ENCODE measurements at regions not wholly inside any gene's neighbourhood (a gene's known extent, or its start where the extent isn't known, plus 50 kb on each side); places are given as distances from the start of the nearest gene placed in this dataset.
"Not testable (repeated sequence)": the region's sequence is repeated elsewhere in the genome, so short reads cannot be mapped to it uniquely, and the experiment has no call there.

DNA sequence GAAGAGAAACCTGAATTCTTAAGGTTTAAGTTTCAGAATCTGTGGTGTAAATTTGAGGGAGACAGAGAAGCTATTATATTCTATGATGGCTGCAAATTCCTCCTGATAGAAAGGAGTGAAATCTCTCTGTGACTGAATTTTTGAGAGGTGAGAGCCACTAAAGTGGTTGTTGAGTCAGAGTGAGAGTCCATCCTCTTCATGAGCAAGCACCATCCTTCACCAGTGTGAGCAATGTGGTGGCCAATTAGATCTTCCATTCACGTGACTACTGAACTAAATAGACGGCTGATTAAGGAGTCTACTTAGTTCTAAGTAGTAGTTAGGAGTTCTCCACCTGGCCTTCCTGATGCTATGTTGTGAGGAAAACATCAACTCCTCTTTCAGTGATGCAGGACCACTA lies 147.8 kb upstream of the CCNH start:
- Mint-ChIP-seq H3K36me3 (ENCODE audit: low read depth) (no peaks in the 10 kb centered on the region), H3K9me3 (peaks cover 4% of the 10 kb centered on the region), H3K27me3 (peaks cover 7% of the 10 kb centered on the region), H3K4me1 (ENCODE audit: low read depth) (no peaks in the 10 kb centered on the region), H3K4me3 (no peak overlapping the region), H3K27ac (no peak overlapping the region)

DNA sequence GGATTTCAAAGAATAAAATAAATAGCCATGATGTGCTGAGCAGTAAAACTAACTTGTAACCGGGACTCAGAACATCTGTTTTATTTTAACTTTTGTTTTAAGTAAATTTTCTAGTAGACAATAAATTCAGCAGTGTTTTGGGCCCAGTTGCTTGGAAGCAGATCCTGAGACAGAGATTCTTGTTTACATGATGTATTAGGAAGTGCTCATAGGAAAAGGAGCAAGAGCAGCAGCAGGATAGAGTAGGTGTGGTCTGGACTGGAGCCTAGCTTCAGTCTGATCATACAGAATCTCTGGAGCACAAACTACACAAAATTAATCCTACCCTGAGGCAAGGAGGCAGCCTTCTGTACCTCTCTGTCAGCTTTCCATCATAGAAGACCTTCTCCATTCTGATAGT lies 139.2 kb upstream of the CCNH start:
- Mint-ChIP-seq H3K4me3 (no peak overlapping the region), H3K4me1 (ENCODE audit: low read depth) (no peaks in the 10 kb centered on the region), H3K36me3 (ENCODE audit: low read depth) (no peaks in the 10 kb centered on the region), H3K27me3 (peaks cover 4% of the 10 kb centered on the region), H3K27ac (no peak overlapping the region), H3K9me3 (peaks cover 4% of the 10 kb centered on the region)

DNA sequence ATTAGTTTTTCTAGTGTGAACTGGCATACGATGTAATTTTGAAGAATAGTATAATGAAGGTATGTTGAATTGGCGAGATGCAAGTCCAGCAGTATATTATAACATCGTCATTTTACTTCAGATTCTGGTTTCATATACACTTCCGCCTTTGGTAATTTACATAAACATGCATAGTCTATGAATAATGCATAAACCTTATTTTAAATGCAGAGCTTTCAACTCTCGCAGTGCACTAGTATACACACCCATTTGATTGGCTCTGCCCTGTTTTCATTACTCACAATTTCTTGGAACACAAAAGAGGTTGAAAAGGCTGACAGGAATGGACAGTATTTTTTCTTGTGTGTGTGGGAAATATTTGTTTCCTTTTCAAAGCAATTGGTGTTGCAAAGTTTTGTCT lies 128.9 kb upstream of the CCNH start:
- Mint-ChIP-seq H3K27me3 (peaks cover 3% of the 10 kb centered on the region), H3K4me3 (no peak overlapping the region), H3K36me3 (ENCODE audit: low read depth) (no peaks in the 10 kb centered on the region), H3K4me1 (ENCODE audit: low read depth) (no peaks in the 10 kb centered on the region), H3K27ac (no peak overlapping the region), H3K9me3 (no peaks in the 10 kb centered on the region)

DNA sequence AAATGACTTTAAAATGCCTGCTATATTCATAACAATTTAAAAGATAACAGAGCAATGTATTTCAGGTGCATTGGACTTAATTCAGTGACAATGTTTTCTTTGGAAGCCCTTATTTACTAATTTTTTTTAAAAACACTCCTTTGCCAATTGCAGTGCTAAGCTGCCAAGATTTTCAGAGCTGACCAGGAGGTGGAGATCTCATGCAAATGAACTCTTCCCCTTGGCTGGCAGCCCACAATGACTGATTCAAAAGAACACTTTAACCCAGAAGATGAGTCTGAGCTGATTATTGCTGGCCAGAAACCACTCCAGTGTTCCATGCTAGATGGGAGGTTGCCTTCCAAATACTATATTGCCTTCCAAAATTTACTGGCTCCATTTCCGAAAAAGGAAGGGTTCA lies 128.3 kb upstream of the CCNH start:
- Mint-ChIP-seq H3K27me3 (peaks cover 3% of the 10 kb centered on the region), H3K36me3 (ENCODE audit: low read depth) (no peaks in the 10 kb centered on the region), H3K4me3 (no peak overlapping the region), H3K27ac (no peak overlapping the region), H3K9me3 (no peaks in the 10 kb centered on the region), H3K4me1 (ENCODE audit: low read depth) (no peaks in the 10 kb centered on the region)

DNA sequence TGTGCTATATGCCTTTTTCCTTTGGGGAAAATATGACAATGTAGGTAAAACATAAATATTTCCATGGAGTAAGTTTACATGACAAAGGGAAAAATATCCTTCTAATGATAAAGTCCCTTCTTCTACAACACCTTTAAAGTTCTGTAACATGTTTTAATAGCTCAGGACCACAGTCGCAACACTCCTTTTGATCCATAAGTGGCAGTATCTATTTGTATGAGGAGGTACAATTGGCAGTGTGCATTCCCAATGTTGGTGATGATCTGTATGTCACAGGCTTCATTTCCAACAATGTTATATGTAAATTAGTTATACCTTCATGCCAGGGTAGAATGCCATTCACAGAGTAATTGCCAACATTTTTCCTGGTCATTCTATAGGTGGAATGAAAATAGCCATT lies 127.1 kb upstream of the CCNH start:
- no peaks in the 10 kb centered on the region for H3K4me1 Mint-ChIP-seq (ENCODE audit: low read depth)
- H3K27ac Mint-ChIP-seq, result no peak overlapping the region
- no peak overlapping the region for H3K4me3 Mint-ChIP-seq
- peaks cover 3% of the 10 kb centered on the region for H3K27me3 Mint-ChIP-seq
- H3K9me3 Mint-ChIP-seq, result no peaks in the 10 kb centered on the region
- H3K36me3 Mint-ChIP-seq (ENCODE audit: low read depth), result no peaks in the 10 kb centered on the region

DNA sequence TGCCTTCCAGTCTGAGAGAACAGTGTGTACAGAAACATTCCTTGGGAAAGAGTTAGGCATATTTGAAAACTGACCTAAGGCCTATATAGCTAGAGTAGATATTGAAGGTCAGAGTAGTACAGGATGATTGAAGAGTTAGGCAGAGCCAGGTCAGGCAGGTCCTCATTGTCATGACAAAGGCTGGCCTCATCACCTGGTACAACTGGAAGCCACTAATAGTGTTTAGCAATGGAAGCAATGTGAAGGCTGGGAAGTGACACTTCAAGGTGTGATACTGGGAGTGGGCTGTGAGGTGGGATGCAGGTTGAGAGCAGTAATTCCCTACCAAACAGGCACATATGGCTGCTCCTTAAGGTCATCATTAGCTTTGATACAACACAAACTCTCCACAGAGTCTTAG lies 123.6 kb upstream of the CCNH start:
- no peak overlapping the region for H3K4me3 Mint-ChIP-seq
- H3K27ac Mint-ChIP-seq, result no peak overlapping the region
- H3K36me3 Mint-ChIP-seq (ENCODE audit: low read depth), result no peaks in the 10 kb centered on the region
- no peaks in the 10 kb centered on the region for H3K4me1 Mint-ChIP-seq (ENCODE audit: low read depth)
- no peaks in the 10 kb centered on the region for H3K9me3 Mint-ChIP-seq
- H3K27me3 Mint-ChIP-seq, result peaks cover 3% of the 10 kb centered on the region

DNA sequence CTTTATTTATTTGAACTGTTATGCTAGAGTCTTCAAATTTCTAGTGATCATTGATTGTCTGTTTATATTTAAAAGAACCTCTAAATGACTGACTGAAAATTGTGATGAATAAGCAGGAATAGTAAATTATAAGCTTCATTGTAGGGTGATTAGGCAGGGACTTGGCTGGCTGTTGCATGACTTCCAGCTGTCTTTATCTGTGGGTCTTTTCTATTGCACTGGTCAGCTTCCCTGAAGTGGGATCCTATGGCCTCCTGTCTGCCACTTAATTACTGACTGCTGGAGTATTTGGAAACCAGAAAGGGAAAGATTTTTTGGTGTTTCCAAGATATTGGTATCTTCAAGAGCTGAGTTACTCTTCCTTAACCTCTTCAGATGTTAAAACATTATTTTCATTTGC lies 123.0 kb upstream of the CCNH start:
- peaks cover 3% of the 10 kb centered on the region for H3K27me3 Mint-ChIP-seq
- no peaks in the 10 kb centered on the region for H3K9me3 Mint-ChIP-seq
- no peaks in the 10 kb centered on the region for H3K36me3 Mint-ChIP-seq (ENCODE audit: low read depth)
- H3K4me3 Mint-ChIP-seq, result no peak overlapping the region
- H3K27ac Mint-ChIP-seq, result no peak overlapping the region
- no peaks in the 10 kb centered on the region for H3K4me1 Mint-ChIP-seq (ENCODE audit: low read depth)

DNA sequence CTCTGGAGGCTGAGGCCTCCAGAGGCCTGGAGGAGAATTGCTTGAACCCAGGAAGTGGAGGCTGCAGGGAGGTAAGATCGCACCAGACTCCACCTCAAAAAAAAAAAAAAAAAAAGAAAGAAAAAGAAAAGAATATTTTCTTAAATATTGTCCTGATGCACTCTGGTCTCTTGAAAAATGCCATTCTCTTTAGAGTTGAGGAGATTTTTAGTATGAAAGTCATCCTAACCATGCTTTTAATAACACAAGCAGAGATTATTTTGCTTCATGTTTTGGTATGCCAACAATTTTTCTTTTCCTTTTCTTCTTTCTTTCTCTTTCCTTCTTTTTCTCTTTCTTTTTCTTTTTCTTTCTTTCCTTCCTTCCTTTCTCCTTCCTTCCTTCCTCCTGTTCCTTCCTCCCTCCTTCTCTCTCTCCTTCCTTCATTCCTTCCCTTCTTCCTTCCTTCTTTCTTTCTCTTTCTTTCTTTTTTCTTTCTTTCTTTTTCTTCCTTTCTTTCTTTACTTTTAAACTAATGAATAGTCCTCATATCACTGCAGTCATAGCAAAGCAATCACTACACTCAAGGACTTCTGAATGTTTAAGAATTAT lies 116.9 kb upstream of the CCNH start:
- H3K36me3 Mint-ChIP-seq (ENCODE audit: low read depth), result no peaks in the 10 kb centered on the region
- H3K4me3 Mint-ChIP-seq, result no peak overlapping the region
- H3K4me1 Mint-ChIP-seq (ENCODE audit: low read depth), result no peaks in the 10 kb centered on the region
- no peaks in the 10 kb centered on the region for H3K9me3 Mint-ChIP-seq
- H3K27ac Mint-ChIP-seq, result no peak overlapping the region
- H3K27me3 Mint-ChIP-seq, result peaks cover 5% of the 10 kb centered on the region

DNA sequence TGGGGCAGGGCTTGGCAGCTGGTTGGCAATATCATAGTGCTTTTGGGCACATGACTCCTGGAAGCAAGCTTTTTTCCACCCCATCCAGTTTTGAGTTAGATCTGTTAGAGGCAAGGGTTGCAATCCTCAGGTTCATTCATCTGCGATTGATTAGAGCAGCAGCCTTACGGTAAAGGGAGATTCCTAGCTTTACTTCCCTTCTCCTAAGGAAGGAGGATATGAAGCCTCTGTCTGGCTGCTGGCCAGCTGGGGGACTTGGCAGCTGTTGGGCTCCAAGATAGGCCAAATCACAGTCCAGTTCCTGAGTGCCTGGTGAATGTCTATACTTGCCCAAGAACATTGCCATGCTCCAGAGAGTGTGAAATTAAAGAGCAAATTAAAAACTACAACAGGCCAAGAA lies 113.4 kb upstream of the CCNH start:
- Mint-ChIP-seq H3K9me3 (no peaks in the 10 kb centered on the region), H3K4me3 (no peak overlapping the region), H3K36me3 (ENCODE audit: low read depth) (no peaks in the 10 kb centered on the region), H3K27me3 (peaks cover 5% of the 10 kb centered on the region), H3K4me1 (ENCODE audit: low read depth) (no peaks in the 10 kb centered on the region), H3K27ac (no peak overlapping the region)

DNA sequence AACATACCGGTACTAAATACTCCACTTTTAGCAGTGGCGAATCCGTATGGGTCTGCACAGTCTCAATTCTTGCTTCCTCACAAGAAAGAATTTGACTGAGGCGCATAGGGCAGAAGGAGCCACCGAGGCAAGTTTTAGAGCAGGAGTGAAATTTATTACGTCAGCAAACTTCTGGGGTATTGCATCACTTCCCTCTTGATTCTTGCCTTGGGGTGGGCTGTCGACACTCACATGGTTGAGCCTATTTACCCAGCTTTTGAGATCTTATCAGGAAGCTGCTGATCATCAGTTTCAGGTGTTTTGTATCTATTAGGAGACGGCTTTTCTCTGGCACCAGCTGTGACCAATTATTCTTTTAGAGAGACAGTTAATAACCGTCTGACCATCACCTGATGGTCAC lies 111.5 kb upstream of the CCNH start:
- H3K4me3 Mint-ChIP-seq, result no peak overlapping the region
- no peaks in the 10 kb centered on the region for H3K36me3 Mint-ChIP-seq (ENCODE audit: low read depth)
- no peaks in the 10 kb centered on the region for H3K4me1 Mint-ChIP-seq (ENCODE audit: low read depth)
- H3K27ac Mint-ChIP-seq, result no peak overlapping the region
- no peaks in the 10 kb centered on the region for H3K27me3 Mint-ChIP-seq
- H3K9me3 Mint-ChIP-seq, result no peaks in the 10 kb centered on the region

DNA sequence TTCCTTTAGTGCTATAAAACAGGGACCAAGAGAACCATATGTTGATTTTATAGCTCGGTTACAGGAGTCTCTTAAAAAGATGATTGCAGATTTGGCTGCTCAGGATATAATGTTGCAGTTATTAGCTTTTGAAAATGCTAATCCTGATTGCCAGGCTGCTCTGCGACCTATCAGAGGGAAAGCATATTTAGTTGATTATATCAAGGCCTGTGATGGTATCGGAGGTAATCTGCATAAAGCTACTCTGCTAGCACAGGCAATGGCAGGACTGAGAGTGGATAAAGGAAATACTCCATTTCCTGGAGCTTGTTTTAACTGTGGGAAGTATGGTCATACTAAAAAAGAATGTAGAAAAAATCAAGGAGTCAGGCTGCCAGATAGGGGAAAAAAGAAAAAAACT lies 99.0 kb upstream of the CCNH start:
- H3K4me1 Mint-ChIP-seq (ENCODE audit: low read depth); H3K27me3 Mint-ChIP-seq; H3K27ac Mint-ChIP-seq; H3K4me3 Mint-ChIP-seq; H3K36me3 Mint-ChIP-seq (ENCODE audit: low read depth): not testable (repeated sequence)
- H3K9me3 Mint-ChIP-seq, result peaks cover 11% of the 10 kb centered on the region

DNA sequence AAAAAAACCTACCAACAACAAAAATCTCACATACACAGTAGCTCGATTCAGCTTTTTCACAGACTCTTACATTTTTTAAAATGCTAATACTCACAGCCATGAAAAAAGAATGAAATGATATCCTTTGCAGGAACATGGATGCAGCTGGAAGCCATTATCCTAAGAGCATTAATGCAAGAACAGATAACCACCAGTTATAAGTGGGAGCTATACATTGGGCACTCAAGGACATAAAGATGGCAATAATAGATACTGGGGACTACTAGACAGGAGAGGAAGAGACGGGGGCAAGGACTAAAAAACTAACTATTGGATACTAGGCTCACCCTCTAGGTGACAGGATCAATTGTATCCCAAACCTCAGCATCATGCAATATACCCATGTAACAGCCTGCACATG lies 90.3 kb upstream of the CCNH start:
- Mint-ChIP-seq H3K4me1 (ENCODE audit: low read depth) (no peaks in the 10 kb centered on the region), H3K9me3 (peaks cover under 1% of the 10 kb centered on the region), H3K4me3 (no peak overlapping the region), H3K27ac (no peak overlapping the region), H3K27me3 (peaks cover 3% of the 10 kb centered on the region), H3K36me3 (ENCODE audit: low read depth) (no peaks in the 10 kb centered on the region)

DNA sequence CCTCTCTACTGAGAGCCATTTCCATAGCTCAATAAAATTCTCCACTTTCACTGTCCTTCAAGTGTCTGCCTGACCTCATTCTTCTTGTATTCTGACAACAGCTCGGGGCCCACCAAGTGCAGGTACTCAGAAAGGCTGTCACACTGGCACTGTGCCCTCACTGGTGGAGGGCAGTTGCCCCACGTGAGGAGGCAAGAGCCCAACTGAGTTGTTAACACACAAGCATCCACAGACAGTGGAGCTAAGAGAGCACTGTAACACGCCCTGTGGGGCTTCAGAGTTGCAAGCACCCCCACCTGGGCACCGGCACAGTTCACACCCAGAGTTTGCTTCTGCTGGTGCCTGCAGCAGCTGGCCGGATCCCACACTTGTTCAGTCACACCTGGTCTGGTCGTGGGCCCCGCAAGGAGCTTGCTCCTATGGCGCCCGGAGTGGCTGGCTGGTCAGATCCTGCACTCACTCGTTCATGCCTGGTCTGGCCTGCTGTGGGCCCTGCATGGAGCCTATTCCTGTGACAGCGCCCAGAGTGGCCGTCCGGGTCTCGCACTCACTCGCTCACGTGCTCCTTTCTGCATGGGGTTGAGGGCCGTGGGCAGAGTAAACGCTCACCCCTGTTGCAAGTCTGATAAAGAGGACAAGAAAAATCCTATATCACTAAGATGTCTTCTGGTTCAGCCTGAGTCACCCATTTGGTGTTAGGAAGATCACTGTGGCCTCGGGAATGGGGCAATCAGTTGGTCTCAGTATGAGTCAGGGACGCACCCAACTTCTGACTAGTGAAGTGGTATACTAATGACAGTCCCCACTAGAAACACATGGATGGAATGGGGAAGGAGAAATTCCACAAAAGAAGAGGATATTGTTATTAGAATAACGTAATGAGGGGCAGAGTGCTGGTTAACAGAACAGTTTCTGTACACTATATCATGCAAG lies 87.0 kb upstream of the CCNH start:
- H3K4me1 Mint-ChIP-seq (ENCODE audit: low read depth), result no peaks in the 10 kb centered on the region
- H3K27ac Mint-ChIP-seq, result no peak overlapping the region
- no peaks in the 10 kb centered on the region for H3K36me3 Mint-ChIP-seq (ENCODE audit: low read depth)
- no peaks in the 10 kb centered on the region for H3K9me3 Mint-ChIP-seq
- H3K4me3 Mint-ChIP-seq, result no peak overlapping the region
- H3K27me3 Mint-ChIP-seq, result peaks cover 10% of the 10 kb centered on the region

Measured in stimulated activated naive CD8-positive, alpha-beta T cell treated with anti-CD3 and anti-CD28 coated beads, Interleukin-15, Interleukin-2, amounts not matched to agents 100 ng/mL and 50 ng/mL, for 24 hours (primary cell).